WTC11 (cell line): ENCODE measurements at regions not wholly inside any gene's neighbourhood (a gene's known extent, or its start where the extent isn't known, plus 50 kb on each side); places are given as distances from the start of the nearest gene placed in this dataset.
"Not testable (repeated sequence)": the region's sequence is repeated elsewhere in the genome, so short reads cannot be mapped to it uniquely, and the experiment has no call there.

Experiments used
- NFYB ChIP-seq: sonication (generic); formaldehyde crosslinking; conservative IDR thresholded peaks from 2 replicates; pipeline ENCODE4 v1.8.0; 2022; ENCODE audit warnings: low read depth, missing genetic modification reagents
- SP1 ChIP-seq: sonication (generic); formaldehyde crosslinking; conservative IDR thresholded peaks from 2 replicates; pipeline ENCODE4 v1.8.1; 2022; ENCODE audit warnings: missing genetic modification reagents
- TF ChIP-seq, protein P1 (sequence below): sonication (generic); formaldehyde crosslinking; IDR thresholded peaks from 2 replicates; pipeline ENCODE4 v1.8.1; 2022; ENCODE audit warnings: low read depth, missing genetic modification reagents, borderline replicate concordance
- TF ChIP-seq, protein P2 (sequence below): fragments of 200-600 bp; IDR thresholded peaks from 2 replicates; pipeline ENCODE4 v1.8.0; 2022; ENCODE audit warnings: antibody characterized with exemption

DNA sequence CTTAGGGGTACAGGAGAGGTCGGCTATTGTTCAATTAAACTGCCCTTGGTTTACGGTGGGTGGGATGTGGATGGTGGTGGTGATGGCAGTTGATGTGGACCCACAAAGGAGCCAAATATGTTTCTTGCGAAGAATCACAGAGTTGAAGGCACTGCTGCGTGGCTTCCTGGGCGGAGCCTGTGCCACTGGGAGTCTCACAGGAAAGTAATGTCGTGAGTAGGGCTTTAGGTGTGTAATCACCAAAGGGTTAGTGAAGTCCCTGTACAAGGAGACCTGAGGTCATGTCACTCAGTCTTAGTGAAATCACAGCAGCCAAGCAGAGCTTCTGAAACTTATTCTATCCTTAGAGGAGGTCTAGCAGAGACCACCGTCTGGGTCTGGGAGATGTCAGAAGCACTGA is 215.3 kb downstream of the ANKRD36B start:
- TF ChIP-seq, protein P1, sequence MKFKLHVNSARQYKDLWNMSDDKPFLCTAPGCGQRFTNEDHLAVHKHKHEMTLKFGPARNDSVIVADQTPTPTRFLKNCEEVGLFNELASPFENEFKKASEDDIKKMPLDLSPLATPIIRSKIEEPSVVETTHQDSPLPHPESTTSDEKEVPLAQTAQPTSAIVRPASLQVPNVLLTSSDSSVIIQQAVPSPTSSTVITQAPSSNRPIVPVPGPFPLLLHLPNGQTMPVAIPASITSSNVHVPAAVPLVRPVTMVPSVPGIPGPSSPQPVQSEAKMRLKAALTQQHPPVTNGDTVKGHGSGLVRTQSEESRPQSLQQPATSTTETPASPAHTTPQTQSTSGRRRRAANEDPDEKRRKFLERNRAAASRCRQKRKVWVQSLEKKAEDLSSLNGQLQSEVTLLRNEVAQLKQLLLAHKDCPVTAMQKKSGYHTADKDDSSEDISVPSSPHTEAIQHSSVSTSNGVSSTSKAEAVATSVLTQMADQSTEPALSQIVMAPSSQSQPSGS: not testable (repeated sequence)
- not testable (repeated sequence) for TF ChIP-seq SP1 (CRISPR knock-in tag); NFYB
- TF ChIP-seq, protein P2, sequence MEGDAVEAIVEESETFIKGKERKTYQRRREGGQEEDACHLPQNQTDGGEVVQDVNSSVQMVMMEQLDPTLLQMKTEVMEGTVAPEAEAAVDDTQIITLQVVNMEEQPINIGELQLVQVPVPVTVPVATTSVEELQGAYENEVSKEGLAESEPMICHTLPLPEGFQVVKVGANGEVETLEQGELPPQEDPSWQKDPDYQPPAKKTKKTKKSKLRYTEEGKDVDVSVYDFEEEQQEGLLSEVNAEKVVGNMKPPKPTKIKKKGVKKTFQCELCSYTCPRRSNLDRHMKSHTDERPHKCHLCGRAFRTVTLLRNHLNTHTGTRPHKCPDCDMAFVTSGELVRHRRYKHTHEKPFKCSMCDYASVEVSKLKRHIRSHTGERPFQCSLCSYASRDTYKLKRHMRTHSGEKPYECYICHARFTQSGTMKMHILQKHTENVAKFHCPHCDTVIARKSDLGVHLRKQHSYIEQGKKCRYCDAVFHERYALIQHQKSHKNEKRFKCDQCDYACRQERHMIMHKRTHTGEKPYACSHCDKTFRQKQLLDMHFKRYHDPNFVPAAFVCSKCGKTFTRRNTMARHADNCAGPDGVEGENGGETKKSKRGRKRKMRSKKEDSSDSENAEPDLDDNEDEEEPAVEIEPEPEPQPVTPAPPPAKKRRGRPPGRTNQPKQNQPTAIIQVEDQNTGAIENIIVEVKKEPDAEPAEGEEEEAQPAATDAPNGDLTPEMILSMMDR: not testable (repeated sequence)
